T-helper 2 cell treated with Interferon-gamma antibody and Interleukin-4, amounts not matched to agents 100 ng/mL and 5 ng/mL, for 36 hours (primary cell): ENCODE measurements at regions not wholly inside any gene's neighbourhood (a gene's known extent, or its start where the extent isn't known, plus 50 kb on each side); places are given as distances from the start of the nearest gene placed in this dataset.
"Not testable (repeated sequence)": the region's sequence is repeated elsewhere in the genome, so short reads cannot be mapped to it uniquely, and the experiment has no call there.

Source experiments
- intact Hi-C: fragments of 100-400 bp; cut with micrococcal nuclease; formaldehyde crosslinking; loops from one replicate; pipeline ENCODE4 v1.15.1; 2023

DNA sequence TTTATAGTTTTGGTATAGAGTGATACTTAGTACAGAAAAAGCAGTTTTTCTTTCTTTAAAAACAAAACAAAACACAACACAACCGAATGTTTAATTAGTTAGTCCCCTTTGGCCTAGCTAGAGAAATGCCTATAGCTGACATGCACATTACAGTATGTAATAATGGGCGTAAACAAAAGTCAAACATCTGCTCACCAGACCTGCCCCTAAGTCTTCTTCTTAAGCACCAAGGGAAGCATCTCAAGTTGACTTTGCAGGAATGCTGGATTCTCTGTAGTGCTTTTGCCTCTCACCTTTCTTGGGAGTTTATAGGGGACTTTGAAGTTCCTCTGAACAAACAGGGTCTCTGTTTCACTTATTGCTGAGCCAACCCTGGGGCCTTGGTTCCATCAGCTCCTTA lies 143.7 kb downstream of the TM2D1 start:
- intact Hi-C loops, result no loop called here

DNA sequence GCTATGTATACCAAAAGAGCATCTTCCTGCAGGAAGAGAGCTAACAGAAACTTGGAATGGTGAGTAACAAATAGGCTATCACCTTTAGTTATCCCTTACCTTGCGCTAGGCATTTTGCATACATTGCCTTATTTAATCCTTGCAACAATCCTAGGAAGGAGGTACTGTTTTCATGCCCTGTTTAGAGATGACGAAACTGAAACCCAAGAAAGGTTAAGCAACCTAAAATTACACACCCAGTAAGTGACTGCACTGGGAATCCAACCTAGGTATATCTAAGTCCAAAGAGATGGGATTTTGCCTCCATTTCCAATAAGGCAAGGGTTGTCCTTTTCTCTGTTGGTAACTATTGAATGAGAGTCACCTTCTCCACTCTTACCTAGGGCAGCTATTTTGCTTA lies 144.5 kb downstream of the TM2D1 start:
- intact Hi-C loops, result no loop called here

DNA sequence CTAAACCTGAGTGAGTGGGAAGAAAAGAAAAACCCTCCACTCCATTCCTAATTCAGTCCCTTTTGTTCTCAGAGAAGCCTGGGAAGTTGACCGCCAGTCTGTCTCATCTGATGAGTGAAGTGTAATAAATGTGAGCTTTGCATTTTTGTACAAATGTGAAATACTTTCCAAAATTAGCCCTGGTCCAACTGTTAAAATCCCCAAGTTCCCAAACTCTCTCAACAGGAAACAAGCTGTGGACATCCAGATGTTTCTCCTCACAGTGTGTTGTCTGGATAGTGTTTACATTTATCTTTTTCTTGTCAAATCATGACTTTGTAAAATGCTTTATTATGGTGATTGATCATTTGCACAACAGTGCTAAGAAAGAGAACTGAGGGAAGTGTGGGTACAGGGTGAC lies 145.1 kb downstream of the TM2D1 start:
- intact Hi-C loops, result no loop called here

DNA sequence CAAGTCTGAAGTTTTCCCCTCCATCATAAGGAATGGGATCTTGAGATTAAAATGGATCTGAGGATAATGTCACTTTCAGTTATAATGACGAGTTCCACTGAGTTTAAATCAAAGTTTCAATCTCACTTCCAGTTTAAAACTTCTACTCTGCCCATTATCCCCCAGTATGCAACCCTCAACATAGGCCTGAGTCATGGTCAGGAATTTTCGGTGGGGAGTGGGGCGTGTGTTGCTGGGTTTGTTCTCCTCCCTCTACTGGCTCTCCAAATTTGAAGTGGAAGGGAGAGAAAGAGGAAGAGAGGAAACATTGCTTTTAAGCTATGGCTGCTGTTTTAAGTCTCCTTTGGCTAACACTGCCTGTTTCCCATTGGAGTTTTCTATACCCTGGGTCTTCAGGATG lies 152.9 kb downstream of the TM2D1 start:
- intact Hi-C loops, result no loop called here

DNA sequence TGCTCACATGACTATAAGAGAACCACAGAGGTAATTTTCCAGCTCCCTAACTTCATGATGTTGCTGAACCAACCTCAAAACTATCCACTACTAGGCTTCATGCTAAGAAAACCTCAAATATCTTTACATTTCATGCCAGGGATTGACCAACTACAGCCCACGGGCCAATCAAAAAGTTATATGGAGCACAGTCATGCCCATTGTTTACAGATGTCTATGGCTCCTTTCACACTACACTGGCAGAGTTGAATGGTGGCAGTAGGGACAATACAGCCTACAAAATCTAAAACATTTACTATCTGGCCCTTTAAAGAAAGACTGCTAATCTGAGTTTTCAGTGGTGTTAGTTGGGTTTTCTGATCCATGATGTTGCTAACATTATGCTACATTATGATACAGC lies 154.8 kb downstream of the TM2D1 start:
- intact Hi-C loops, result no loop called here

DNA sequence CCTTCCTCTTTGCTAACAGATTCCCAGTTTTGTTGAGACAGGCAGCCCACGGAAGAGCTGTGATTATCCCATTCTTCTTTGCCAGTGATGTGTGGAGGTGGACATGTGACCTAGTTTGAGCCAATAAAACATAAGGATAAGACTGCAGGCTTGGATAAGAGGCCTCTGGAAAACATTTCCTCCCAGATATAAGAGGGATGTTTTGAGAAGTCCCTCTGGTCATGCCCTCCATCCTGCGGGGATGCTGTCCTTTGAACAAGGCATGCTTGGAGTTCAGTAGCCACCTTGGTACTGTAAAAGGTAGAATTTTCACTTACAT lies 155.7 kb downstream of the TM2D1 start:
- intact Hi-C loops, result no loop called here

DNA sequence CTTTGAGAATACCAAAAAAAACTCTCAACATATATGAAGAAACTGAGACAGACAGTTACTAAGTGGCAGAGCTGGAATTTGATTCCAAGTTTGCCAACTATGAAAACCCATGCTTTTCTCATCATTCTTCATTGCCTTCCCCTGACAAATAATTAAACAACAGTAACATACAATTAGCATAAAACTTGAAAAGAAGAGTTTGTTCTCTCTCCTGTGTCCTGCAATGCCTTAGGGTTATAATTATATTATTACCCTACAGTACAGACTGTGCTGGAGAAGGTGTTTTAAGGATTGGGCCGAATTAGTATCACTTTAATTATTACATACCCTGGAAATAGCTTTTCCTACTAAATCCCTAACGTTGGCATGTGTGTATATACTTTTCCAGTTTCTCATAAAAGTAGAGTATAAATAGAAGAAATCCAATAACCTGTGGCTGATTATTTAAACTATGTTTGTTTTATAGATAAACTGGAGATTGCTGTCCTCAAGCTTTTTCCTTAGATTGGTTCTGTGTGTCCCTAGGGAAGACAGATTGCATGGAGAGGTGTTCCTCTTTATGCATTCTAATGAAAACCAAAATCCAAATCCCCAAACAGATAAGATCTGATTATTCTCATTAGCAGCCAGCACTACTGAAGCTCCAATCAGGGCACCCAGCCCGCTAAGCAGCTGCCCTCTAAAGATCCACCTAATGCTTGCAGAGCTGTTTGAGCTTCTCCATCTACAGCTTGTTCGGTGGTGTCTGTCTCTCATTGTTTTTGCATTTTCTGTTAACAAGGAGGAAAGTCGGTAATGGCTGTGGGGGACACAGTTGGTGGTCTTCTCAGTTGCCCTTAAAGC lies 156.3 kb downstream of the TM2D1 start:
- intact Hi-C loops, result no loop called here

DNA sequence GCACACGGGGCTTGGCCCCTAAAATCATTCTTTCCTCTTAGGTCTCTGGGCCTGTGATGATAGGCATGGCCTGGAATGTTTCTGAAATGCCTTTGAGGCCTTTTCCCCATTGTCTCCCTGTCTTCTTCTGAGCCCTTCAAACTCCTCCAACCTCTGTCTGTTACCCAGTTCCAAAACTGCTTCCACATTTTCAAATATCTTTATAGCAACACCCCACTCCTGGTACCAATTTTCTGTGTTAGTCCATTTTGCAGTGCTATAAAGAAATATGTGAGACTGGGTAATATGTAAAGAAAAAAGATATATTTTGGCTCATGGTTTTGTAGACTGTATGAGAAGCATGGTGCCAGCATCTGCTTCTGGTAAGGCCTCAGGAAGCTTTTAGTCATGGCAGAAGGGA lies 158.8 kb downstream of the TM2D1 start:
- intact Hi-C loops, result no loop called here

DNA sequence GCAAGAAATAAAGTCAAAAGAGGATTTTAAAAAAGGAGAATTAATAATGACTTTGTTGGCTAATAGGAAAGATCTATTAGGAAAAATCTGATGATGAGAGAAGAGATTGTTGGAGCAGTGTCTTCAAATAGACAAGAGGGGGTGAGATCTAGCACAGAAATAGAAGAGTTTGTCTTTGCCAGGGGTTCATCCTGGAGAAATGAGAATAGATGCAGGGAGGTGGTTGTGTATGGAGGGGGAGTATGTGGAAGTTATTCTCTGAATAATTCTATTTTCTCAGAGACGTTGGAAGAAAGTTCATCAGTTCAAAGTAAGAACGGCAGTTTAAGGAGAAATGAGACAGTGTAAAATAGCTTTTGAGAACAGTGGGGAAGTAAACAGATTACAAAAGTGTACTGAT lies 161.3 kb downstream of the TM2D1 start:
- intact Hi-C loops, result no loop called here

DNA sequence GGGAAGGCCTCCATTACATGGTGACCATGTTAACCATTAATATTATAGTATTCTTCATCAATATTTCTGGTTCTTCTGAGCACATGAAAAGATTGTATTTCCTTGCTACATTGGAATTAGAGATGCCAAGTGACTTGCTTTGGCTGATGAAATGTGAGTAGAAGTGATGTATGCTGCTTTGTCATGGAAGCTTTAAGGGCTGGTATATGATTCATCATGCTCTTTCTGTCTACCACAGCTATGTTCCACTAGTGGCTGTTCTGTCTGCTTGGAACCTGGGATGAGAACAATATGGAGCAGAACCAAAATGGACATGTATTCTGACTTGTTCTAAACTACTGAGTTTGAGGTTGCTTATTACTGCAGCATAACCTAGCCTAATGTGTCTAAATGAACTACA lies 163.3 kb downstream of the TM2D1 start:
- intact Hi-C loops, result no loop called here

DNA sequence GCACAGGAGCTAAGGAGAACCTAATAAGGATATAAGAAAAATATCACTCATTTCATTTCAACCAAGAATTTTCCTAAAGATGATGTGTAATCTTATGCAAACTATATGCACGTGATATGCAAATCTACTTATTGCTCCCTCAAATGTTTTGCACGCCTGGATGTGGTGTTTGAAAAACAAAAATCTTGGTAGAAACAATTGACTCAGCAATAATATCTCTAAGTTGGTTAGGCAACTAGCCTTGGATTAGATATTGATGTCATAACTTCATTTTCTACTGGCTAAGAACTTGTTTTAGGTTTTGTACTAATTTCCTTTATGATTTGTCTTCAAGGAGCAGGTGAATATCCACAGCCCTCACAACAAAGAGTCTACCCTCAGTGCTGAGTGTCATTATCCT lies 164.6 kb downstream of the TM2D1 start:
- intact Hi-C loops, result no loop called here

DNA sequence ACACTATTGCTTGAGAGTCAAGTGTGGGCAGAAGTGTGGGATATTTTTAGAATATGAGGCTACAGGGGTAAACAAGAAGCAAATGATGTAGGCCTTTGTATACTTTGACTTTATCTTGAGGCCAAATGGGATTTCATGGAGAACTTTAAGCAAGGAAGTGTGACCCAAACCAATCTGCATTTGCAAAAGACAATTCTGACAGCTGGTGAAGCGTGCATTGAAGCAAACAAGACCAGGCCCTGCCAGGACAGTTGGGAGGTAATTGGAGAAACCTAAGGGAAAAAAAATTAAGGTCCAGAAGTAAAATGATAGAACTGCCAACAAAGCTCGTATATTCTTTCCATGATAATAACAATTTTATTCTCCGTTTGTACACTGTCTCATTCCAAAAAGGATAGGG lies 168.3 kb downstream of the TM2D1 start:
- intact Hi-C loops, result no loop called here

DNA sequence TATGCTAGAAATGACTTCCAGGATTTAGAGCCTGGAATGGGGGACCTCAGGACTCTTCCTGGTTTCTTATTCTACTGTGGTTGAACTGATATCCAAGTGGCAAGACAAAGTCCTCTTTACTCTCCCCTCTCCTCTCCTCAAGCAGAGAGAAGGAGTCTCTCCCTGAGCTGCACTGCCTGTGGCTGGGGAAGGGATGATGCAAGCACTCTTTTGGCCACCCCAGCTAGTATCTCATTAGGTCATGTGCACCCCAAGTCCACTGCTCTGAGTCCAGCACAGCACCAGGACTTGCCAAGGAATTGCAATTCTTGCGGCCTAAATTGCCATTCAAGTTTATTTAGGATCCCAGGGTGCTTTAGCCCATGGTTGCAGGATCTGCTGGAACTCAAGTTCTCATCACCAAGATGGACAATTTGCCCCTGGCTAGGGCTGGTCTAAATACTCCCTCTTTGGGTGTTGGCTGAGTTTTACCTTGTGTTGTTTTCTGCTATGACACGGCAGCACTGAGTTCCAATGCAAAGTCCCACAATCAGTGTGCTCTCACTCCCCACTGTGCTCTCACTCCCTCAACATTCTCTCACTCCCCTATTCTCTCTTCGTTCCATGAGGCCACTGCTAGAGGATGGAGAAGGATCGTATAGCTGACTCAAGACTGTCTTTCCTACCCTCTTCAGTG lies 172.2 kb downstream of the TM2D1 start:
- intact Hi-C loops, result no loop called here

DNA sequence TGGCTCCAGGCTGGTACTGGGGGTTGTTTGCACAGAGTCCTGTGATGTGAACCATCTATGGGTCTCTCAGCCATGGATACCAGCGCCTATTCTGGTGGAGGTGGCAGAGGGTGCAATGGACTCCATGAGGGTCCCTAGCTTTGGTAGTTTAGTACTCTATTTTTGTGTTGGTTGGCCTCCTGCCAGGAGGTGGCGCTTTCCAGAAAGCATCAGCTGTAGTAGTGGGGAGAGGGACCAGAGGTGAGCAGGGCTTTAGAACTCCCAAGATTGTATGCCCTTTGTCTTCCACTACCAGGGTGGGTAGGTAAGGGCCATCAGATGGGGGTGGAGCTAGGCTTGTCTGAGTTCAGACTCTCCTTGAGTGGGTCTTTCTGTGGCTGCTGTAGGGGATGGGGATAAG lies 177.6 kb downstream of the TM2D1 start:
- intact Hi-C loops, result loop anchor here (1.0 kb wide), 1 partner anchor 305 kb away; no protein-coding TSS in a partner anchor

DNA sequence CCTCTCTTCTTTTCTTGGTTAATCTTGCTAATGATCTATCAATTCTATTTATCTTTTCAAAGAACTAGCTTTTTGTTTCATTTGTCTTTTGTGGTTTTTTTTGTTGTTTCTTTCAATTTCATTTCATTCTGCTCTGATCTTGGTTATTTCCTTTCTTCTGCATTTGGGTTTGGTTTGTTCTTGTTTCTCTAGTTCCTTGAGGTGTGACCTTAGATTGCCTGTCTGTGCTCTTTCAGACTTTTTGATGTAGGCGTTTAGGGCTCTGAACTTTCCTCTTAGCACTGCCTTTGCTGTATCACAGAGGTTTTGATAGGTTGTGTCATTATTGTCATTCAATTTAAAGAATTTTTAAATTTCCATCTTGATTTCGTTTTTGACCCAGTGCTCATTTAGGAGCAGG lies 180.1 kb downstream of the TM2D1 start:
- intact Hi-C loops, result not testable (repeated sequence)

DNA sequence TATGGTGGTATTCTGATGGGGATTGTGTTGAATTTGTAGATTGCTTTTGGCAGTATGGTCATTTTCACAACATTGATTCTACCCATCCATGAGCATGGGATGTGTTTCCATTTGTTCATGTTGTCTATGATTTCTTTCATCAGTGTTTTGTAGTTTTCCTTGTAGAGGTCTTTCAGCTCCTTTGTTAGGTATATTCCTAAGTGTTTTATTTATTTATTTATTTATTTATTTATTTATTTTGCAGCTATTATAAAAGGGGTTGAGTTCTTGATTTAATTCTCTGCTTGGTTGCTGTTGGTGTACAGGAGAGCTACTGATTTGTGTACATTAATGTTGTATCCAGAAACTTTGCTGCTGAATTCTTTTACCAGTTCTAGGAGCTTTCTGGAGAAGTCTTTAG lies 181.4 kb downstream of the TM2D1 start:
- intact Hi-C loops, result not testable (repeated sequence)

DNA sequence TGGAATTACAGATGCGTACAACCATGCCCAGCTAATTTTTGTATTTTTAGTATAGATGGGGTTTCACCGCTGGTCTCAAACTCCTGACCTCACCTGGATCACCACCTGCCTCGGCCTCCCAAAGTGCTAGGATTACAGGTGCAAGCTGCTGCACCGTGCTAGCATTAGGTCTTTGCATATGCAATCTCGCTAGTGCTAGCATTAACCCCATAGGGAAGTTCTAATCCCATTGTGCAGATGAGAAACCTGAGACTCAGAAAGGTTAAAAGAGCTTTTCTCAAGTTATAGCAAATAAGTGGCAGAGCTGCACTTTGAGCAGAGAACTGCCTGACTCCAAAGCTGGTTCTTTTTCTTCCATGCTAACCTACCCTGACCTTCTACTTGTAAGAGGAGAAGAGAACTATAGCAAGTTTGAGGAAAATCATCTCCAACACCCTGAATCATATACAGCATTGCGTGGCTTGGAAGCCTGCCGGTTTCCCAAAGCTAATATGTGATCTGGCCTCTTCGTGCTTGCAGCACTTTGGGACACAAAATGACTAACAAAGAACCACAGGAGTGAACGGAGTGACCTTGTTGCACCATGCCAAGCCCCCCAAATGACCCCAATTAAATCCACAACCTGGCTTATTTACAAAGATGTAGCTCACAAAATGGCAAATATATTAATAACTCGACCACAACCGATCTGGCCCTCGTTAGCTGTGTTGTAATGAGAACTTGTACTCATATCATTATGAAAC lies 185.1 kb downstream of the TM2D1 start:
- intact Hi-C loops, result no loop called here

DNA sequence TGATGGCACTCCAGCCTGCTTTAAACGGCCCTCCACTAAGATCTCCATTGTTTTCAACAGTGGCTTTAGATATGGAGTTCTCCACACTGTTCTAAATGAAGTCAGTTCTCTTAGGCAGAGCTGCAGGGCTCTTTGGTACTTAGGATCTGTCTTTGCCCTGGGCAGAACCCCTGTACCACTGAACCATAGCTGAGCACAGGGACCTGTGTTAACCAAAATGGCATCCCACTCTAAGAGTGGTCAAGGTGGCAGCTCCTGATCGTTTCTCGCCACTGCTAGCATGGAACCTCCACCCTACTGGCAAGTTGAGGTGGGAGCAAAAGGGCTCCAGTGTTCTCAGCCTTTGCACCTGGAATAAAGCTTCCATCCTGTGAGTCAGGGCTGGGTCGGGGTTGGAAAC lies 186.7 kb downstream of the TM2D1 start:
- intact Hi-C loops, result no loop called here

DNA sequence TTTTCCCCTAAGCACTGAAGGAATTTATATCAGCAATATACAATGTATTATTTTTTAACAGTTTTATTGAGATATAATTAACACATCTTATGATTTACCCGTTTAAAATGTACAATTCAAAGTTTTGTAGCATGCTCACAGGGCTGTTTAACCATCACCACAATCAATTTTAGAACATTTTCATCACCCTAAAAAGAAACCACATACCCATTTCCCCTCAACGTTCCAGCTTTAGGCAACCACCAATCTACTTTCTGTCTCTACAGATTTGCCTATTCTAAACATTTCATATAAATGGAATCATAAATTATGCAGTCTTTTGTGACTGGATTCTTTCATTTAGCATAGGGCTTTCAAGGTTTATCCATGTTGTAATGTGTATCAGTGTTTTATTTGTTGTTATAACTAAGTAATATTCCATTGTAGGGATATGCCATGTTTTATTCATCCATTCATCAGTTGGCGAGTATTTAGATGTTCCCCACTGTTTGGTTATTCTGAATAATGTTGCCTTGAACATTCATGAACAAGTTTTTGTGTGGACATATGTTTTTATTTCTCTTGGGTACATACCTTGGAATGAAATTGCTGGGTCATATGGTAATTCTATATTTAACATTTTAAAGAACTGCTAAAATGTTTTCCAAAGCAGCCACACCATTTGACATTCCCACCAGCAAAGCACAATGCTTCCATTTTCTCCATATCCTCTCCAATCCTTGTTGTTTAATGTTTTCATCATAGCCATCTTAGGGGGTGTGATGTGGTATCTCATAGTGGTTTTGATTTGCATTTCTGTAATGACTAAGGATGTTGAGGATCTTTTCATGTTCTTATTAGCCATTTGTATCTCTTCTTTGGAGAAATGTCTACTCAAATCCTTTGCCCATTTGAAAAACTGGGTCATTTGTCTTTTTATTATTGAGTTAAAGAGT lies 188.5 kb downstream of the TM2D1 start:
- intact Hi-C loops, result no loop called here

DNA sequence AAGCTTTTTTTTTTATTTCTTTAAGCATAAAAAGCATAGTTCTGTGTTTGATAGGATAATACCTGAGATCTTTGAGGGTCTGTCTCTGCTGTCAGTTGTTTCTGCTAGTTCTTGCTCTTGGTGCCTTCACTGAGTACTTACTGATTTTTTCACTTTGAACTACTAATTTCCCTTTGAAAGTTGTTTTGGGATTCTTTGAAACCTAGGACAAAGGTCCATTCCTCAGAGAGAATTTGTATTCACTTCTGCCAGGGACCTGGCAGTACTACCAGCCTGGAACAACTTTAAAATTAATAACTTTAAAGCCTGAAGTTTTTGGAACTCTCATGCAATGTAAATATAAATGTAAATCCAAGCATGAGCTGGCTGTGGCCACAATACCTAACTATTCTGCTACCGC lies 190.1 kb downstream of the TM2D1 start:
- intact Hi-C loops, result no loop called here

DNA sequence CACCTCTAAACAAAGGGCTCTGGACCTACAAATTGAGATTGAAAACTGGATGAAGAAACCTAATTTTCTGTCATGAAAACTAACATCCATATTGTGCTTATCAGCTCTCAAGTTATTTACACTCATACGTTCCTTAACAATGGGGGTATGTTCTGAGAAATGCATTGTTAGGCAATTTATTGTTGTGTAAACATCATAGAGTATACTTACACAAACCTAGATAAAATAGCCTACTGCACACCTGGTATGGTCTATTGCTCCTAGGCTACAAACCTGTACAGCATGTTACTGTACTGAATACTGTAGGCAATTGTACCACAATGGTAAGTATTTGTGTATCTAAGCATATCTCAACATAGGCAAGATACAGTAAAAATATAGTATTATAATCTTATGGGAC lies 191.4 kb downstream of the TM2D1 start:
- intact Hi-C loops, result no loop called here
